ENCODE measurements at regions not wholly inside any gene's neighbourhood (a gene's known extent, or its start where the extent isn't known, plus 50 kb on each side); places are given as distances from the start of the nearest gene placed in this dataset.

DNA sequence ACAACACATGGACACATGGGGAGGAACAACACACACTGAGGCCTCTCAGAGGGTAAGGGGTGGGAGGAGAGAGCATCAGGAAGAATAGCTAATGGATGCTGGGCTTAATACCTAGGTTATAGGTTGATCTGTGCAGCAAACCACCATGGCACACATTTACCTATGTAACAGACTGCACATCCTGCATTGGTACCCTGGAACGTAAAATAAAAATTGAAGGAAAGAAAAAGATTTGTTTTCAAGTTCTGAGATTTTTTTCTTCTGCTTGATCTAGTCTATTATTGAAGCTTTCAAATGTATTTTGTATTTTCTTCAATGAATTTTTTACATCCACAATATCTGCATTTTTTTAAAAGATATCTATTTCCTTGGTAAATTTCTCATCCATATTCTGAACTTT lies 59.3 kb upstream of the SLC4A10 start:
- H3K4me1 ChIP-seq (ENCODE audit: insufficient read depth, low read length, severe bottlenecking): no peaks in the 10 kb centered on the region
- TF ChIP-seq, protein P1, sequence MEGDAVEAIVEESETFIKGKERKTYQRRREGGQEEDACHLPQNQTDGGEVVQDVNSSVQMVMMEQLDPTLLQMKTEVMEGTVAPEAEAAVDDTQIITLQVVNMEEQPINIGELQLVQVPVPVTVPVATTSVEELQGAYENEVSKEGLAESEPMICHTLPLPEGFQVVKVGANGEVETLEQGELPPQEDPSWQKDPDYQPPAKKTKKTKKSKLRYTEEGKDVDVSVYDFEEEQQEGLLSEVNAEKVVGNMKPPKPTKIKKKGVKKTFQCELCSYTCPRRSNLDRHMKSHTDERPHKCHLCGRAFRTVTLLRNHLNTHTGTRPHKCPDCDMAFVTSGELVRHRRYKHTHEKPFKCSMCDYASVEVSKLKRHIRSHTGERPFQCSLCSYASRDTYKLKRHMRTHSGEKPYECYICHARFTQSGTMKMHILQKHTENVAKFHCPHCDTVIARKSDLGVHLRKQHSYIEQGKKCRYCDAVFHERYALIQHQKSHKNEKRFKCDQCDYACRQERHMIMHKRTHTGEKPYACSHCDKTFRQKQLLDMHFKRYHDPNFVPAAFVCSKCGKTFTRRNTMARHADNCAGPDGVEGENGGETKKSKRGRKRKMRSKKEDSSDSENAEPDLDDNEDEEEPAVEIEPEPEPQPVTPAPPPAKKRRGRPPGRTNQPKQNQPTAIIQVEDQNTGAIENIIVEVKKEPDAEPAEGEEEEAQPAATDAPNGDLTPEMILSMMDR (IDR thresholded peaks at IDR 0.05; ENCODE audit: low read length): no peak
- no peak for TF ChIP-seq EZH2 (IDR thresholded peaks at IDR 0.05; ENCODE audit: borderline replicate concordance, low read length)
- H3K9me2 ChIP-seq (ENCODE audit: low read depth, low read length): no peaks in the 10 kb centered on the region
- no peak overlapping the region for H3K27ac ChIP-seq (ENCODE audit: low read depth, low read length, poor library complexity, severe bottlenecking)
- H3K36me3 ChIP-seq (ENCODE audit: insufficient read depth, low read length): no peaks in the 10 kb centered on the region
- H3K79me2 ChIP-seq (ENCODE audit: insufficient read depth, low read length): no peaks in the 10 kb centered on the region
- no peaks in the 10 kb centered on the region for H3K27me3 ChIP-seq (ENCODE audit: insufficient read depth, low read length)
- no peak overlapping the region for H3K4me3 ChIP-seq (ENCODE audit: low read depth, low read length, poor library complexity, severe bottlenecking)
- no peak overlapping the region for H2AFZ ChIP-seq (ENCODE audit: low read length)
- H3F3A ChIP-seq (ENCODE audit: insufficient read depth, low read length): no peaks in the 10 kb centered on the region
- H3K9ac ChIP-seq (ENCODE audit: low read length): no peak overlapping the region
- H3K9me3 ChIP-seq (ENCODE audit: low read length): no peaks in the 10 kb centered on the region; the same call in 1 of the 2 replicates
- H4K20me1 ChIP-seq (ENCODE audit: insufficient read depth, low read length): no peaks in the 10 kb centered on the region
- no peak overlapping the region for H3K4me2 ChIP-seq (ENCODE audit: low read length)

DNA sequence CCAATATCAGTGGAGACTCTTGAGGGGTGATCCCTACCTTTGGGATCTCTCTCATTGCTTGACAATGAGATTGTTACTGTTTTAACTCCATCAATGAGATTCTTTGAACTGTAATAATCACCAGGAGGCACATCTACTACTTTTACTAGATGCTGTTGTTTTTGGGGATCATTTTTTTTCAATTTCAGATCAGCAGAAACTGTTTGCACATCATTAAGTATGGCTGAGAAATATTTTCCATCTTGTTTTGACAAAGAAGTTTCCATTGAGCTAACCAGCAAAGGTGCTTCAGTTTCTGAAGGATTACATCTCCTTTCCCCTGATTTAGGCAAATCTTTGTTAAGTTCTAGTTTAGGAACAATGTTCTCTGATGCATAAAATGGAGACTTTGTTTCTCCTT lies 54.8 kb upstream of the SLC4A10 start:
- H3K27me3 ChIP-seq (ENCODE audit: insufficient read depth, low read length): no peaks in the 10 kb centered on the region
- H3K9ac ChIP-seq (ENCODE audit: low read length): no peak overlapping the region
- H3K36me3 ChIP-seq (ENCODE audit: insufficient read depth, low read length): no peaks in the 10 kb centered on the region
- no peak overlapping the region for H3K4me2 ChIP-seq (ENCODE audit: low read length)
- no peaks in the 10 kb centered on the region for H4K20me1 ChIP-seq (ENCODE audit: insufficient read depth, low read length)
- no peak overlapping the region for H2AFZ ChIP-seq (ENCODE audit: low read length)
- no peaks in the 10 kb centered on the region; the same call in 1 of the 2 replicates for H3K9me3 ChIP-seq (ENCODE audit: low read length)
- H3K9me2 ChIP-seq (ENCODE audit: low read depth, low read length): no peaks in the 10 kb centered on the region
- H3K27ac ChIP-seq (ENCODE audit: low read depth, low read length, poor library complexity, severe bottlenecking): no peak overlapping the region
- no peak overlapping the region for H3K4me3 ChIP-seq (ENCODE audit: low read depth, low read length, poor library complexity, severe bottlenecking)
- no peaks in the 10 kb centered on the region for H3K4me1 ChIP-seq (ENCODE audit: insufficient read depth, low read length, severe bottlenecking)
- H3K79me2 ChIP-seq (ENCODE audit: insufficient read depth, low read length): no peaks in the 10 kb centered on the region
- TF ChIP-seq, protein P1 (IDR thresholded peaks at IDR 0.05; ENCODE audit: low read length): no peak
- no peak for TF ChIP-seq EZH2 (IDR thresholded peaks at IDR 0.05; ENCODE audit: borderline replicate concordance, low read length)
- no peaks in the 10 kb centered on the region for H3F3A ChIP-seq (ENCODE audit: insufficient read depth, low read length)

DNA sequence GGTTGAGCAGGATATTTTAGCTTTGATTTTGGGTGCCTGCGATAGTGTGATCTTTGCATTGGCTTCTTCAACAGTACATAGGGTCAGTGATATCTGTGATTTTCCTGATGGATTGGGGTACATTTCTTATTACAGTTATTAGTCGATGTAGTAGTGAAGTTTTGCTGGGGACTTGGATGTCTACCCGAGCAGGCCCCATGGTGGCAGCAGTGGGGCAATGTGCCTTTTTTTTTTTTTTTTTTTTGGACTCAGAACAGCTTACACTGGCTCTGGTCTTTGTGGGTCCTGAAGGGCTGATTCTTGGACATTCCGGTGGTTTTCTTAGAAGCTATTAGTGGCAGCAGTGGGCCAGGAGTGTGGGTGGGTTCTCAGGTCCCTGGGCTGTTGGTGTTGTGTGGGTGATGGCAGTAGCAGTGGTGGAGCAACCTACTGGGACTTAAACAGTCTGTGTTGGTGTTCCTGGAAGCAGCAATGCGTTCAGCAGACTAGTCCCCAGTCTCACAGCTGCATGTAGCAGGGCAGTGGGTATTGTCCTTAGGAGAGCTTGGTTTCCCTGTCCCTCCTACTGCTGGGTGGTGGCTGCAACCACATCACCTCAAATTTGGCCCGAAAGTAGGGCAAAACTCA lies 53.7 kb upstream of the SLC4A10 start:
- H3K9me3 ChIP-seq (ENCODE audit: low read length): no peaks in the 10 kb centered on the region
- H4K20me1 ChIP-seq (ENCODE audit: insufficient read depth, low read length): no peaks in the 10 kb centered on the region
- H2AFZ ChIP-seq (ENCODE audit: low read length): no peak overlapping the region
- no peak overlapping the region for H3K27ac ChIP-seq (ENCODE audit: low read depth, low read length, poor library complexity, severe bottlenecking)
- no peaks in the 10 kb centered on the region for H3K4me1 ChIP-seq (ENCODE audit: insufficient read depth, low read length, severe bottlenecking)
- H3K9me2 ChIP-seq (ENCODE audit: low read depth, low read length): no peaks in the 10 kb centered on the region
- no peak overlapping the region for H3K4me3 ChIP-seq (ENCODE audit: low read depth, low read length, poor library complexity, severe bottlenecking)
- no peaks in the 10 kb centered on the region for H3K27me3 ChIP-seq (ENCODE audit: insufficient read depth, low read length)
- TF ChIP-seq EZH2 (IDR thresholded peaks at IDR 0.05; ENCODE audit: borderline replicate concordance, low read length): no peak
- TF ChIP-seq, protein P1 (IDR thresholded peaks at IDR 0.05; ENCODE audit: low read length): peak; percentile 50
- no peaks in the 10 kb centered on the region for H3K79me2 ChIP-seq (ENCODE audit: insufficient read depth, low read length)
- no peak overlapping the region for H3K4me2 ChIP-seq (ENCODE audit: low read length)
- H3K9ac ChIP-seq (ENCODE audit: low read length): no peak overlapping the region
- no peaks in the 10 kb centered on the region for H3F3A ChIP-seq (ENCODE audit: insufficient read depth, low read length)
- no peaks in the 10 kb centered on the region for H3K36me3 ChIP-seq (ENCODE audit: insufficient read depth, low read length)
